ENCODE measurements at regions not wholly inside any gene's neighbourhood (a gene's known extent, or its start where the extent isn't known, plus 50 kb on each side); places are given as distances from the start of the nearest gene placed in this dataset.

DNA sequence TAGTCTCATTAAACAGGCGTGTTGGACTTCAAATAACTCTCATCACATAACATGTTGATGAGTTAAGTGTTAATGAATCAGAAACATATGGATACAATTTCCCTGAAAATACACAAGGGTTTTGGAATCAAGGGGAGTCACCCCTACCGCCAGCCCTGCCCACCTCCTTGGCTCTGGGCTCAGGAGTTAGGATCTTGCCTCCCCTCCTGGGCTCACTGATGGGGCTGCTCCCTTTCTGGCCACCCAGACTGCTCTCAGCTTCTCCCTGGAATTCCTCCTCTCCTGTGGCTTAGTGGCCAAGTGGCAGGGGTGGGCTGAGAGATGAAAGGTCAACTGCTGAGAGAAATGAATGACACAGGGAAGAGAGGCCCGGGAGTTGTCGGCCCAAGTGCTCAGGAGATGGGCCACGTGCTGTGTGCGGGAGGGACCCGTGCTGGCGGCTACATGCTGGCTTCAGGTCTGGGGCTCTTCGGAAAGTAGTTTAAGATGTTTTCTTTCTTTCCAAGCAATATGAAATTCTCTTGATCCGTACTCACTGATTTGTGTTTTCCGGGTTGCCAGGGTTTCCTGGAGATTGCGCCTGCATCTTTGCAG, 55.8 kb upstream of the TNP1 start:
- TF ChIP-seq LEF1 (IDR thresholded peaks at IDR 0.05; ENCODE audit: borderline replicate concordance) (no peak), SP1 (IDR thresholded peaks at IDR 0.05) (no peak), NFRKB (IDR thresholded peaks at IDR 0.05) (no peak), SUZ12 (IDR thresholded peaks at IDR 0.05) (no peak), ARNT (IDR thresholded peaks at IDR 0.05) (no peak), BHLHE40 (IDR thresholded peaks at IDR 0.05; ENCODE audit: borderline replicate concordance) (no peak), HDGF (IDR thresholded peaks at IDR 0.05; ENCODE audit: borderline replicate concordance) (no peak), ZNF384 (IDR thresholded peaks at IDR 0.05) (no peak), ELF4 (IDR thresholded peaks at IDR 0.05) (no peak), FOXK2 (IDR thresholded peaks at IDR 0.05) (no peak), FOXM1 (IDR thresholded peaks at IDR 0.05; ENCODE audit: borderline replicate concordance) (no peak), TARDBP (IDR thresholded peaks at IDR 0.05) (no peak)
- TF ChIP-seq, protein P1, sequence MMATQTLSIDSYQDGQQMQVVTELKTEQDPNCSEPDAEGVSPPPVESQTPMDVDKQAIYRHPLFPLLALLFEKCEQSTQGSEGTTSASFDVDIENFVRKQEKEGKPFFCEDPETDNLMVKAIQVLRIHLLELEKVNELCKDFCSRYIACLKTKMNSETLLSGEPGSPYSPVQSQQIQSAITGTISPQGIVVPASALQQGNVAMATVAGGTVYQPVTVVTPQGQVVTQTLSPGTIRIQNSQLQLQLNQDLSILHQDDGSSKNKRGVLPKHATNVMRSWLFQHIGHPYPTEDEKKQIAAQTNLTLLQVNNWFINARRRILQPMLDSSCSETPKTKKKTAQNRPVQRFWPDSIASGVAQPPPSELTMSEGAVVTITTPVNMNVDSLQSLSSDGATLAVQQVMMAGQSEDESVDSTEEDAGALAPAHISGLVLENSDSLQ (IDR thresholded peaks at IDR 0.05) = no peak

Measured in HEK293T (cell line).